Left ventricle myocardium inferior (tissue), 1 donor: ENCODE measurements at regions not wholly inside any gene's neighbourhood (a gene's known extent, or its start where the extent isn't known, plus 50 kb on each side); places are given as distances from the start of the nearest gene placed in this dataset.

Experiments
- DNase-seq: peaks from one replicate; pipeline ENCODE4 v3.0.0-alpha.2; 2020
- H3K27ac ChIP-seq: fragments of 200-600 bp; replicated peaks from 2 replicates; pipeline ENCODE4 v1.8.0; 2021
- H3K27me3 ChIP-seq: fragments of 200-600 bp; 2 replicates; pipeline ENCODE4 v1.8.0; 2021; ENCODE audit warnings: low read depth
- H3K36me3 ChIP-seq: fragments of 200-600 bp; 2 replicates; pipeline ENCODE4 v1.8.0; 2021
- H3K4me1 ChIP-seq: fragments of 200-600 bp; 2 replicates; pipeline ENCODE4 v1.8.0; 2021
- H3K4me3 ChIP-seq: fragments of 200-600 bp; 2 replicates; pipeline ENCODE4 v1.8.0; 2021; ENCODE audit warnings: mild to moderate bottlenecking, moderate library complexity
- H3K9me3 ChIP-seq: fragments of 200-600 bp; replicated peaks from 2 replicates; pipeline ENCODE4 v1.8.0; 2021
- CTCF ChIP-seq: fragments of 200-600 bp; IDR thresholded peaks from 2 replicates; pipeline ENCODE4 v1.8.0; 2021; ENCODE audit warnings: antibody characterized with exemption, mild to moderate bottlenecking, borderline replicate concordance
- intact Hi-C: fragments of 100-400 bp; cut with micrococcal nuclease; formaldehyde crosslinking; loops from one replicate; pipeline ENCODE4 v1.11.0; 2022
- donor health status: DM: no; HTN: yes; CAD: no; lungs with severe emphysema.

DNA sequence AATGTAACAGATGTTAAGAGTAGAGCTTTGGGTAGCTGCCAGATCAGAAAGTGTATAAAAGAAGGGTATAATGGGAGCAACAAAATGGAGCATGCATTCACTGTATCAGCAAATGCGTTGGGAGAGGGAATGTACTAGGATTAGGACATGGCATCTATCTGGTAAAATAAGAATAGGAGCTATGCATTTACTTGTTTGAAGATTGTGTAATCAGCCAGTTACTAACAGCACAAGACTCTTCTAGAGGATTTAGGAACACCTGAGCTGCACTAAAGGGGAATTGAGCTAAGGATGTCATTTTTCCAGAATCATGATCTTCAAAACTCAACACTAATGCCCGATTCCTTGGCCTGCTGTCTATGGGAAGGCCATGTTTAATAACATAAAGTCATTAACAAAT is 394.2 kb upstream of the TNP1 start:
- no peaks in the 10 kb centered on the region for H3K27me3 ChIP-seq
- TF ChIP-seq CTCF, result no peak
- DNase-seq, result no peak
- H3K4me1 ChIP-seq, result peaks cover 10% of the 10 kb centered on the region
- no peaks in the 10 kb centered on the region for H3K36me3 ChIP-seq
- H3K27ac ChIP-seq, result no peak overlapping the region
- H3K9me3 ChIP-seq, result no peaks in the 10 kb centered on the region
- intact Hi-C loops, result no loop called here
- no peak overlapping the region for H3K4me3 ChIP-seq

DNA sequence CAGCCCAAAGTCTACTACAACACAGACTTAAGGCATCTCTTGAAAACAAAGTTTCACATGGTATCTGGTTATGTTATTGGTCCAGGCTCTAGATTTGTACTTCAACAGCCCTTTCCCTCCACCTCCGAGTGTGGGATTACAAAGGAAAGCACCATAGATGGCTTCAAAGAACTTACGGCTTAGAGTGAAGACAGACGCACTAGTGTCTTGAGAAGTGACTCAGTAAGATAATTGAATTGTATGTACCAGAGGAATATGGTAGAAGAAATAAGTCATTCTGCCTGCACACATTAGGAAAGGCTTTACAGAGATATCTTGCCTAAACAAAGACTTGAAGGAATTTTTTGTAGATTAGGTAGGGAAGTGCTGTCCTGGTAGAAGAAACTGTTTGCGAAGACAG is 392.3 kb upstream of the TNP1 start:
- intact Hi-C loops, result no loop called here
- Histone ChIP-seq H3K27ac (no peak overlapping the region), H3K27me3 (no peaks in the 10 kb centered on the region), H3K4me3 (no peak overlapping the region), H3K9me3 (no peaks in the 10 kb centered on the region), H3K36me3 (no peaks in the 10 kb centered on the region), H3K4me1 (peaks cover 29% of the 10 kb centered on the region)
- no peak for TF ChIP-seq CTCF
- DNase-seq, result no peak

DNA sequence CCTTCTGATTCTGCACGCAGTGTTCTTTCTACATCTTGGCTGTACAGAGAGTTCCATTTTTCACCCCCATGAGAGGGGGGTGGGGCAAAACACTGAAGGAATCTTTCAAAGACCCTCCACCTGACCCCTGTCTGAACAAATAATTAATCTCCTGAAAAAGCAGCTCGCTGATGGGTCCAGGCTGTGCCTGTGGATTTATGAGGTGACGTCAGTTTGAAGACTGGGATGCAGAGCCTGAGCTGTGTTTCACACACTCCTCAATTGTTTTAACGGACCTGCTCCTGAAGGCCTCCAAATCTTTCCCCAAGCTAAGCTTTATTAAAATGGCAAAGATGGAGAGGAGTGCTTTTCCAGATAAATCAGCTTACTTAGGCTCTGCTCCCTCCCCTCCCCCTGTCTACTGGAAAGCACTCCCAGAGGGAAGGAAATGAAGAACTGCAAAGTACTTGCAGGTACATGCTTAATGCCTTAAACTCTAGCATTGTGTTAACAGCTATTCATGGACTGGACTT is 390.2 kb upstream of the TNP1 start:
- H3K36me3 ChIP-seq, result no peaks in the 10 kb centered on the region
- no peak overlapping the region for H3K4me3 ChIP-seq
- H3K4me1 ChIP-seq, result peaks cover 29% of the 10 kb centered on the region
- TF ChIP-seq CTCF, result no peak
- H3K27me3 ChIP-seq, result no peaks in the 10 kb centered on the region
- DNase-seq, result no peak
- no peaks in the 10 kb centered on the region for H3K9me3 ChIP-seq
- H3K27ac ChIP-seq, result peak overlapping the region; percentile 81
- intact Hi-C loops, result no loop called here

DNA sequence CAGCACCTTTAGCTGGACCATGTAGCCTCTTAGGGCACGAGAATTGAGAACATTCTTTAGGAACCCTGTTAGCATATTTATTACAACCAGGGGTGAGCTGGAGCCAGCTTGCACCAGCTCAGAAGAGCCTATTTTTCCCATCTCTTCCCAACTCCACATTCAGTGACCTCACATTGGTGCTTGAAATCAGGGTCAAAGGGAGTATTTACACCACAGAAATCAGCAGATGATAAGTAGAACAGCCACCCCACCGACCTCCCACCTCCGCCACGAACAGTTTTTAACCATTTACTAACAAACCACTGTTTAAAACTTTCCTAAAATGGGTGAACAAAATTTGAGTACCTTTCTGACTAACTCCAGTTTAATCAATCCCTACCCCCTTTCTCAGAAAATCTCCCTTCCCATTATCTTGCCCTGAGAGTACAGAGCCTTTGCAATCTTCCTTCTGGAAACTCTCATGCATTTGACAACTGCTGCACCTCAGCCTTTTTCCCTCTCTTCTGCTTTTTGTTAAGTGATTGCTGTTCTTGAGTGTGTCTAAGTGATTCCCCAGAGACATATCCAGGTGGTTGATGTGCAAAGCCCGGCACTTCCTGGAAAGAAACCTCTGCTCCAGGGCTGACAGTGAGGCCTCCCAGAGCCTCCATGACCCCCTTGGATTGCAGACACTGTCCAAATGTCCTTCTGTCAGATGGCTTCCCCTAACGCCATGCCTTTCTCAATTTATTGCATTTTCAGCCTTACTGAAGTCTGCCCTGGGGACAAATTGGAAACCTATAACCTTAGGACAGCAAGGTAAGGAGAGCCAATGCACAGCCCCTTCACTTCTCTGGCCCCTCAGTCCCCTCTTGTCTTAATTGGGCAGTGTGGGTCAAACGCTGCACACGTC is 389.5 kb upstream of the TNP1 start:
- no peaks in the 10 kb centered on the region for H3K9me3 ChIP-seq
- H3K27ac ChIP-seq, result peak overlapping the region; percentile 81
- no peaks in the 10 kb centered on the region for H3K27me3 ChIP-seq
- no peaks in the 10 kb centered on the region for H3K36me3 ChIP-seq
- no peak for TF ChIP-seq CTCF
- H3K4me3 ChIP-seq, result no peak overlapping the region
- intact Hi-C loops, result no loop called here
- peaks cover 29% of the 10 kb centered on the region for H3K4me1 ChIP-seq
- no peak for DNase-seq

GRCh38 chr2:217248312-217248935 is 388.6 kb upstream of the TNP1 start:
- TF ChIP-seq CTCF, result no peak
- no peaks in the 10 kb centered on the region for H3K36me3 ChIP-seq
- H3K27ac ChIP-seq, result peak overlapping the region; percentile 81
- intact Hi-C loops, result no loop called here
- no peaks in the 10 kb centered on the region for H3K9me3 ChIP-seq
- peak overlapping the region; percentile 38 for H3K4me3 ChIP-seq
- no peaks in the 10 kb centered on the region for H3K27me3 ChIP-seq
- peaks cover 29% of the 10 kb centered on the region for H3K4me1 ChIP-seq
- peak; percentile 72 for DNase-seq
